Tibial nerve (tissue), 4 donors: ENCODE measurements at regions not wholly inside any gene's neighbourhood (a gene's known extent, or its start where the extent isn't known, plus 50 kb on each side); places are given as distances from the start of the nearest gene placed in this dataset.

Experiments used
- DNase-seq, 2 donors: peaks; one replicate each; pipeline ENCODE4 v3.0.0-alpha.2; 2019; ENCODE audit warnings: low spot score in 2 of 2
- H3K27ac ChIP-seq, 4 donors: fragments of 200-600 bp; sonication (generic) in 3 of 4; one replicate each; pipeline ENCODE4 v1.5.1; 2017 to 2019; ENCODE audit warnings: mild to moderate bottlenecking in 1 of 4
- H3K27me3 ChIP-seq, 2 donors: fragments of 200-600 bp; sonication (generic) in 1 of 2; one replicate each; pipeline versions ENCODE4 v1.5.1 to v1.6.0; 2017 to 2019
- H3K36me3 ChIP-seq, 3 donors: fragments of 200-600 bp; sonication (generic); one replicate each; pipeline ENCODE4 v1.5.1; 2018 to 2019
- H3K4me1 ChIP-seq, 4 donors: fragments of 200-600 bp; sonication (generic) in 3 of 4; one replicate each; pipeline ENCODE4 v1.5.1; 2017 to 2019
- H3K4me3 ChIP-seq, 4 donors: fragments of 200-600 bp; sonication (generic) in 3 of 4; one replicate each; pipeline ENCODE4 v1.5.1; 2017 to 2019; ENCODE audit warnings: mild to moderate bottlenecking in 1 of 4, moderate library complexity in 1 of 4
- H3K9me3 ChIP-seq, 4 donors: fragments of 200-600 bp; sonication (generic) in 3 of 4; one replicate each; pipeline ENCODE4 v1.5.1; 2017 to 2019
- CTCF ChIP-seq, 5 experiments: fragments of 200-600 bp in 3 of 5; fragments of 450-650 bp in 2 of 5; sonication (generic) in 3 of 5; IDR thresholded peaks; one replicate each; pipeline ENCODE4 v1.5.1; 2016 to 2019; ENCODE audit warnings: antibody characterized with exemption in 5 of 5, mild to moderate bottlenecking in 3 of 5, moderate library complexity in 2 of 5
- EP300 ChIP-seq, 2 donors: sonication (generic); formaldehyde crosslinking; IDR thresholded peaks; one replicate each; pipeline ENCODE4 v1.6.1; 2017; ENCODE audit warnings: antibody characterized with exemption in 2 of 2, mild to moderate bottlenecking in 1 of 2
- POLR2A ChIP-seq, 2 donors: fragments of 450-650 bp; IDR thresholded peaks; one replicate each; pipeline ENCODE4 v1.6.1; 2017; ENCODE audit warnings: antibody characterized with exemption in 2 of 2, mild to moderate bottlenecking in 2 of 2, moderate library complexity in 2 of 2
- WGBS, 2 donors: methylation state at CpG; one replicate each; pipeline ENCODE4 v1.1.5; 2018; 5-methylcytosine and 5-hydroxymethylcytosine counted together

DNA sequence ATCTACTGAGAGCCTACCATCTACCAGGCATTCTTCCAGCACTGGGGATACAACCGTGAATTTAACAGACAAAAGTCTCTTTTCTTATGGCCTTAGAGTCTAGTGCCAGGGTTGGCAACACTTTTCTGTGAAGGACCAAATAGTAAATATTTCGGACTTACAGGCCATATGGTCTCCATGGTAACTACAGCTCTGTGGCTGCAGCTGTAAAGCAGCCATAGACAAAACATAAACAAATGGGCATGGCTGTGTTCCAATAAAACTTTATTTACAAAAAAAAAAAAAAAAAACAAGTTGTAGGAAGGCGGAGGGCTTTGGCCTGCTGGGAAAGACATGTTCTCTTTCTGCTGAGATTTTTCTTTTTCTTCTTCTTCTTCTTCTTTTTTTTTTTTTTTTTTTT is 98.7 kb downstream of the ABCC12 start:
- H3K9me3 ChIP-seq, result no peaks in the 10 kb centered on the region
- H3K27me3 ChIP-seq, result no peaks in the 10 kb centered on the region
- no peak for DNase-seq
- no peak overlapping the region for H3K27ac ChIP-seq
- peaks cover 0 to 32% (median 7%) of the 10 kb centered on the region in 4 donors for H3K4me1 ChIP-seq
- WGBS, 2 donors, result 74 to 77% methylated on average over 3 of the region's 3 CpGs
- H3K36me3 ChIP-seq, result no peaks in the 10 kb centered on the region
- TF ChIP-seq CTCF (IDR thresholded peaks at IDR 0.05) (no peak), POLR2A (IDR thresholded peaks at IDR 0.05) (no peak), EP300 (IDR thresholded peaks at IDR 0.05) (no peak)
- H3K4me3 ChIP-seq, result no peak overlapping the region

DNA sequence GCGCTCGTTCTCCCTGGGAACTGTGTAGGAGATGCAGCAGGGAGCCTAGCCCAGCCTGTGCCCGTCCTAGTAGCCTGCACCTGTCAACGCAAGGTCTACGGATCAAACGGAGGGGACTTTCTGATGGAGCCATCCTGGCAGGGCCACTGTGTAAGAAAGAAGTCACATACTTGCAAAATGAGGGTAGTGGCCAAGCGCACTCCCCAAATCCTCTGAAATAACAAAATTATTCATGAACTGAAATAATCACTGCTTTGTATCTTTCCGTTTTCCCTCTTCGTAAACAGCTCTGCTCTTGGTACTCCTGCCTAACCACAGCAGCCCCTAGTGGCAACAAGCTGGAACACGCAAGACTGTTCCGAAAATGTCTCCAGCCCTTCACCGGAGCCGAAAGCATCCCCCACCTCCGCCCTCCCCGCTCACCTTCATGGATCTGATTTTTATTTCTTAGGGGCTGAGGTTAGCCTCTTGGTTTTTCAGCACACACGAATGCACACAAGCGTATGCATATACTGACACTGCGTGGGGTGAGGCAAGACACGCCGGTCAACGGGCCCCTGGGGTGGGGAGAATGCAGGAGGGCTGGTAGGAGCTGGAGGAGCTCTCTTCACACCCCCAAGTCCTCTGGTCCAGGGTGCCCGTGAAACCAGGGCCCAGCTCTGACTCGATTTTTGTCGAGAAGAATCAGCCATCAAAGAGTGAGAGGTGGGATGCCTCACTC is 100.8 kb downstream of the ABCC12 start:
- peak in 1 of 2 donors; percentile 50 for DNase-seq
- peak overlapping the region in 1 of 4 donors; percentile 29 for H3K4me3 ChIP-seq
- WGBS, 2 donors, result 28 to 30% methylated on average over 24 of the region's 24 CpGs

GRCh38 chr16:48053418-48053745 is 102.4 kb downstream of the ABCC12 start:
- H3K27me3 ChIP-seq, result no peaks in the 10 kb centered on the region
- no peaks in the 10 kb centered on the region for H3K9me3 ChIP-seq
- H3K27ac ChIP-seq, result peak overlapping the region in 1 of 4 donors; percentile 9
- no peaks in the 10 kb centered on the region for H3K36me3 ChIP-seq
- 24 to 25% methylated on average over 4 of the region's 4 CpGs for WGBS, 2 donors
- H3K4me3 ChIP-seq, result no peak overlapping the region
- no peak for DNase-seq
- peaks cover 0 to 38% (median 7%) of the 10 kb centered on the region in 4 donors for H3K4me1 ChIP-seq
- no peak for TF ChIP-seq CTCF (IDR thresholded peaks at IDR 0.05)
- TF ChIP-seq POLR2A (IDR thresholded peaks at IDR 0.05), result no peak
- no peak for TF ChIP-seq EP300 (IDR thresholded peaks at IDR 0.05)

More for the DNA sequence above, 100.8 kb downstream of the ABCC12 start:
- Histone ChIP-seq H3K27me3 (no peaks in the 10 kb centered on the region), H3K9me3 (no peaks in the 10 kb centered on the region), H3K36me3 (no peaks in the 10 kb centered on the region), H3K4me1 (peaks cover 0 to 38% (median 7%) of the 10 kb centered on the region in 4 donors), H3K27ac (peak overlapping the region in 1 of 4 donors; percentile 55)
- no peak for TF ChIP-seq EP300 (IDR thresholded peaks at IDR 0.05)
- TF ChIP-seq POLR2A (IDR thresholded peaks at IDR 0.05), result no peak
- TF ChIP-seq CTCF (IDR thresholded peaks at IDR 0.05), result peak; percentile 61 to 84 (median 81)

- TF ChIP-seq CTCF (IDR thresholded peaks at IDR 0.05) (no peak), EP300 (IDR thresholded peaks at IDR 0.05) (no peak), POLR2A (IDR thresholded peaks at IDR 0.05) (no peak)
Measured at GRCh38 chr16:48052731-48053417, 102.9 kb downstream of the ABCC12 start.

DNA sequence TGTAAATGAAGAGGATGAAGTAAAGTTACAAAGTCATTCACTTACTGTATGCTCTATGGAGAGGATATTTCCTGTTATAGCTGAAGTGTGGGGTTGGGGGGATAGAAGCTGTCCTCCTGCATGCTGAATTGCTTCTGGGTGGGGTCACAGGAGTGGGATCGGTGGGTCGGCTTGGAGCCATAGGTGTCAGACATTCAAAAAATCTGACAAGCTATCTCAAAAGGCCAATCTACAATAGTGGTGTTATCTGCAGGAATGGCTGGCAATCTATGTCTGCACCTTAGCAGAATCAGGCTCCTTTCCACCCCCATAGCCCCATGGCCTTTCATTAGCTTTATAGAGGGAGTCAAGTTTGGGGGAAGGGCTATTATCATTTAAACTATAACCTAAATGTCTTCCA is 104.9 kb downstream of the ABCC12 start:
- H3K27me3 ChIP-seq, result no peaks in the 10 kb centered on the region
- TF ChIP-seq CTCF (IDR thresholded peaks at IDR 0.05) (no peak), EP300 (IDR thresholded peaks at IDR 0.05) (no peak), POLR2A (IDR thresholded peaks at IDR 0.05) (no peak)
- 79 to 100% methylated on average over 2 of the region's 2 CpGs for whole genome bisulfite sequencing, 2 donors

More at GRCh38 chr16:48052731-48053417, 102.9 kb downstream of the ABCC12 start:
- peaks cover 0 to 38% (median 7%) of the 10 kb centered on the region in 4 donors for H3K4me1 ChIP-seq
- H3K27ac ChIP-seq, result peak overlapping the region in 1 of 4 donors; percentile 9
- H3K9me3 ChIP-seq, result no peaks in the 10 kb centered on the region
- 61 to 64% methylated on average over 5 of the region's 5 CpGs for WGBS, 2 donors
- no peaks in the 10 kb centered on the region for H3K36me3 ChIP-seq
- no peak for DNase-seq
- H3K27me3 ChIP-seq, result no peaks in the 10 kb centered on the region
- H3K4me3 ChIP-seq, result no peak overlapping the region

More for the DNA sequence above, 104.9 kb downstream of the ABCC12 start:
- no peak overlapping the region for H3K27ac ChIP-seq
- no peaks in the 10 kb centered on the region for H3K36me3 ChIP-seq
- no peaks in the 10 kb centered on the region for H3K9me3 ChIP-seq
- no peak for DNase-seq
- peaks cover 0 to 38% (median 7%) of the 10 kb centered on the region in 4 donors for H3K4me1 ChIP-seq
- H3K4me3 ChIP-seq, result no peak overlapping the region
